Lung (tissue), 11 donors: ENCODE measurements at regions not wholly inside any gene's neighbourhood (a gene's known extent, or its start where the extent isn't known, plus 50 kb on each side); places are given as distances from the start of the nearest gene placed in this dataset.

ENCODE experiments used
- ATAC-seq: fragments of 200-7000 bp; cut with Tn5 transposase; one replicate; pipeline ENCODE4 v1.9.1; 2020; ENCODE audit warnings: moderate number of reproducible peaks; ENCODE audit not compliant: insufficient read depth, low FRiP score
- DNase-seq, 3 donors: peaks; one replicate each; pipeline ENCODE4 v3.0.0-alpha.2; 2013 to 2017
- H3K27ac ChIP-seq, 2 donors: one replicate each; pipeline ENCODE4 v1.5.1; 2013; ENCODE audit warnings: mild to moderate bottlenecking in 2 of 2, moderate library complexity in 2 of 2, control low read depth in 1 of 2, inconsistent platforms in 1 of 2, low read depth in 1 of 2, low read length in 1 of 2
- H3K27me3 ChIP-seq, 3 donors: one replicate each; pipeline ENCODE4 v1.5.1; 2013; ENCODE audit warnings: low read length in 2 of 3; ENCODE audit not compliant: control insufficient read depth in 3 of 3, insufficient read depth in 3 of 3
- H3K36me3 ChIP-seq, 4 donors: one replicate each; pipeline ENCODE4 v1.5.1; 2013; ENCODE audit warnings: low read length in 4 of 4, mild to moderate bottlenecking in 1 of 4, moderate library complexity in 1 of 4; ENCODE audit not compliant: control insufficient read depth in 4 of 4, insufficient read depth in 4 of 4
- H3K4me1 ChIP-seq, 5 donors: one replicate each; pipeline ENCODE4 v1.5.1; 2013; ENCODE audit warnings: low read length in 5 of 5, mild to moderate bottlenecking in 2 of 5, moderate library complexity in 1 of 5; ENCODE audit not compliant: control insufficient read depth in 5 of 5, insufficient read depth in 5 of 5
- H3K4me3 ChIP-seq: one replicate; pipeline ENCODE4 v1.5.1; 2013; ENCODE audit warnings: mild to moderate bottlenecking, control low read depth, moderate library complexity
- H3K9ac ChIP-seq, 2 donors: one replicate each; pipeline ENCODE4 v1.5.1; 2013; ENCODE audit warnings: low read length in 2 of 2, control low read depth in 1 of 2; ENCODE audit not compliant: insufficient read depth in 1 of 2
- H3K9me3 ChIP-seq, 4 donors: one replicate each; pipeline ENCODE4 v1.5.1; 2013; ENCODE audit warnings: low read length in 3 of 4, mild to moderate bottlenecking in 1 of 4, moderate library complexity in 1 of 4; ENCODE audit not compliant: control insufficient read depth in 4 of 4, insufficient read depth in 3 of 4
- CTCF ChIP-seq: IDR thresholded peaks from 2 replicates; pipeline ENCODE4 v1.5.1; 2012; ENCODE audit warnings: mild to moderate bottlenecking; ENCODE audit errors: control extremely low read depth, extremely low read depth
- WGBS, 2 donors: extraction: QIAGEN DNeasy Blood & Tissue Kit; methylation state at CpG; one replicate each; pipeline ENCODE4 v1.1.7; 2013; 5-methylcytosine and 5-hydroxymethylcytosine counted together
- donor health status: control.
- donor health status: control.
- donor health status: Bipolar disorder and iron deficiency.
- donor health status: healthy.
- donor health status: DM: yes; HTN: yes; CAD: no.

- TF ChIP-seq CTCF = no peak
- DNase-seq = peak in 1 of 3 donors; percentile 25
- Histone ChIP-seq H3K27me3 (no peaks in the 10 kb centered on the region), H3K4me1 (peaks cover 0 to 8% (median 3%) of the 10 kb centered on the region in 5 donors), H3K27ac (no peak overlapping the region), H3K9me3 (peaks cover 0 to 6% (median 0%) of the 10 kb centered on the region in 4 donors), H3K9ac (no peak overlapping the region), H3K4me3 (no peak overlapping the region), H3K36me3 (no peaks in the 10 kb centered on the region)
- no peak for ATAC-seq
- 48 to 73% methylated on average over 1 of the region's 1 CpG for WGBS, 2 donors
Measured at GRCh38 chr7:46290374-46291049, 369.4 kb upstream of the IGFBP3 start.

- no peaks in the 10 kb centered on the region for H3K36me3 ChIP-seq
- H3K9ac ChIP-seq = no peak overlapping the region
- no peak overlapping the region for H3K4me3 ChIP-seq
- H3K27ac ChIP-seq = no peak overlapping the region
- ATAC-seq (no peak), DNase-seq (no peak)
- H3K4me1 ChIP-seq = peaks cover 0 to 8% (median 3%) of the 10 kb centered on the region in 5 donors
- no peaks in the 10 kb centered on the region for H3K27me3 ChIP-seq
- TF ChIP-seq CTCF = no peak
- WGBS, 2 donors = 84 to 85% methylated on average over 3 of the region's 3 CpGs
- H3K9me3 ChIP-seq = peaks cover 0 to 2% (median 0%) of the 10 kb centered on the region in 4 donors
Measured at GRCh38 chr7:46288861-46289260, 367.8 kb upstream of the IGFBP3 start.

GRCh38 chr7:46288010-46288409, 366.9 kb upstream of the IGFBP3 start:
- Histone ChIP-seq H3K9ac (no peak overlapping the region), H3K27me3 (no peaks in the 10 kb centered on the region), H3K4me1 (peaks cover 0 to 8% (median 3%) of the 10 kb centered on the region in 5 donors), H3K9me3 (peaks cover 0 to 2% (median 0%) of the 10 kb centered on the region in 4 donors), H3K27ac (no peak overlapping the region), H3K4me3 (no peak overlapping the region), H3K36me3 (no peaks in the 10 kb centered on the region)
- 88 to 93% methylated on average over 2 of the region's 2 CpGs for WGBS, 2 donors
- no peak for DNase-seq
- no peak for ATAC-seq
- no peak for TF ChIP-seq CTCF

- H3K27me3 ChIP-seq = no peaks in the 10 kb centered on the region
- H3K4me1 ChIP-seq = peaks cover 0 to 8% (median 3%) of the 10 kb centered on the region in 5 donors
- H3K9ac ChIP-seq = no peak overlapping the region
- no peak for TF ChIP-seq CTCF
- H3K27ac ChIP-seq = no peak overlapping the region
- no peaks in the 10 kb centered on the region for H3K36me3 ChIP-seq
- no peak overlapping the region for H3K4me3 ChIP-seq
- peaks cover 0 to 2% (median 0%) of the 10 kb centered on the region in 4 donors for H3K9me3 ChIP-seq
- ATAC-seq (no peak), DNase-seq (no peak)
- WGBS, 2 donors = 87% methylated on average over 2 of the region's 2 CpGs
Measured at GRCh38 chr7:46286957-46287356, 365.9 kb upstream of the IGFBP3 start.
